SK-MEL-5 (cell line): ENCODE measurements at regions not wholly inside any gene's neighbourhood (a gene's known extent, or its start where the extent isn't known, plus 50 kb on each side); places are given as distances from the start of the nearest gene placed in this dataset.

Source experiments
- DNase-seq: peaks from one replicate; pipeline ENCODE4 v3.0.0-alpha.2; 2016; ENCODE audit warnings: low read depth, low spot score
- in situ Hi-C: cut with HindIII; loops from 2 replicates; pipeline ENCODE4 v1.10.0; 2016; ENCODE audit warnings: low sequenced_read_pairs, high pct_unique_total_duplicates, low pct_unique_long_range_greater_than_20kb

GRCh38 chr3:135513106-135514059 is 452.1 kb upstream of the PPP2R3A start:
- peak; percentile 85 for DNase-seq
- in situ Hi-C loops: no loop called here

- in situ Hi-C loops: no loop called here
- DNase-seq: peak; percentile 55
These were observed 451.5 kb upstream of the PPP2R3A start for GRCh38 chr3:135514060-135514448.

GRCh38 chr3:135516143-135516542 is 449.4 kb upstream of the PPP2R3A start:
- in situ Hi-C loops: no loop called here

GRCh38 chr3:135528413-135529015 is 437.0 kb upstream of the PPP2R3A start:
- in situ Hi-C loops: no loop called here
- no peak for DNase-seq

More at GRCh38 chr3:135516143-135516542, 449.4 kb upstream of the PPP2R3A start:
- DNase-seq: peak; percentile 53

- in situ Hi-C loops: no loop called here
- no peak for DNase-seq
These were observed 433.5 kb upstream of the PPP2R3A start for GRCh38 chr3:135532021-135532420.

- in situ Hi-C loops: no loop called here
- DNase-seq: no peak
These were observed 427.4 kb upstream of the PPP2R3A start for GRCh38 chr3:135538123-135538522.

- in situ Hi-C loops: no loop called here
- DNase-seq: no peak
These were observed 426.2 kb upstream of the PPP2R3A start for GRCh38 chr3:135539351-135539750.

- DNase-seq: no peak
- in situ Hi-C loops: no loop called here
These were observed 425.7 kb upstream of the PPP2R3A start for GRCh38 chr3:135539854-135540253.

GRCh38 chr3:135549928-135550494 is 415.5 kb upstream of the PPP2R3A start:
- no peak for DNase-seq
- in situ Hi-C loops: no loop called here

GRCh38 chr3:135556174-135556573 is 409.4 kb upstream of the PPP2R3A start:
- in situ Hi-C loops: no loop called here
- DNase-seq: peak; percentile 4

- no peak for DNase-seq
- in situ Hi-C loops: no loop called here
These were observed 407.3 kb upstream of the PPP2R3A start for GRCh38 chr3:135558150-135558783.

- DNase-seq: peak; percentile 69
These were observed 406.6 kb upstream of the PPP2R3A start for GRCh38 chr3:135558906-135559305.

GRCh38 chr3:135559802-135560201 is 405.7 kb upstream of the PPP2R3A start:
- no peak for DNase-seq
- in situ Hi-C loops: no loop called here

More at GRCh38 chr3:135558906-135559305, 406.6 kb upstream of the PPP2R3A start:
- in situ Hi-C loops: no loop called here

GRCh38 chr3:135560847-135561246 is 404.7 kb upstream of the PPP2R3A start:
- no peak for DNase-seq
- in situ Hi-C loops: no loop called here

- no peak for DNase-seq
- in situ Hi-C loops: no loop called here
These were observed 400.8 kb upstream of the PPP2R3A start for GRCh38 chr3:135564696-135565095.

- in situ Hi-C loops: no loop called here
- DNase-seq: no peak
These were observed 400.0 kb upstream of the PPP2R3A start for GRCh38 chr3:135565546-135565945.

GRCh38 chr3:135567223-135567622 is 398.3 kb upstream of the PPP2R3A start:
- in situ Hi-C loops: no loop called here
- DNase-seq: no peak

- no peak for DNase-seq
- in situ Hi-C loops: no loop called here
These were observed 388.8 kb upstream of the PPP2R3A start for GRCh38 chr3:135576751-135577150.
